Cardiac muscle cell (in vitro differentiated cells and primary cell): ENCODE measurements at regions not wholly inside any gene's neighbourhood (a gene's known extent, or its start where the extent isn't known, plus 50 kb on each side); places are given as distances from the start of the nearest gene placed in this dataset.

Experiments
- DNase-seq, 2 donors: peaks; one replicate each; pipeline versions ENCODE4 v3.0.0 to v3.0.0-alpha.2; 2010 to 2017; ENCODE audit warnings: low read depth in 1 of 2, low spot score in 1 of 2
- H3K27ac ChIP-seq: fragments of 200-600 bp; sonication (generic); 2 replicates; pipeline ENCODE4 v1.5.1; 2016
- H3K27me3 ChIP-seq: fragments of 200-600 bp; sonication (generic); 2 replicates; pipeline ENCODE4 v1.6.0; 2016; ENCODE audit warnings: control low read depth
- H3K36me3 ChIP-seq: fragments of 200-600 bp; sonication (generic); 2 replicates; pipeline ENCODE4 v1.5.1; 2016; ENCODE audit warnings: control low read depth
- H3K4me1 ChIP-seq: fragments of 200-600 bp; sonication (generic); 2 replicates; pipeline ENCODE4 v1.8.1; 2017; ENCODE audit warnings: low read depth, mild to moderate bottlenecking, mixed run types
- H3K4me3 ChIP-seq: fragments of 200-600 bp; sonication (generic); 2 replicates; pipeline ENCODE4 v1.5.1; 2016; ENCODE audit warnings: mild to moderate bottlenecking
- H3K9me3 ChIP-seq: fragments of 200-600 bp; sonication (generic); 2 replicates; pipeline ENCODE4 v1.5.1; 2017; ENCODE audit warnings: low read depth, mild to moderate bottlenecking, control low read depth
- CTCF ChIP-seq: IDR thresholded peaks from 2 replicates; pipeline ENCODE4 v1.5.1; 2012; ENCODE audit warnings: low read depth, mild to moderate bottlenecking, low read length

GRCh38 chr5:24963611-24964010, 318.8 kb upstream of the CDH10 start:
- DNase-seq, result no peak
- Histone ChIP-seq H3K27me3 (no peaks in the 10 kb centered on the region), H3K9me3 (no peaks in the 10 kb centered on the region), H3K4me1 (no peaks in the 10 kb centered on the region), H3K27ac (no peak overlapping the region), H3K36me3 (no peaks in the 10 kb centered on the region), H3K4me3 (no peak overlapping the region)
- TF ChIP-seq CTCF, result no peak

- H3K4me3 ChIP-seq, result no peak overlapping the region
- no peak overlapping the region for H3K27ac ChIP-seq
- H3K9me3 ChIP-seq, result no peaks in the 10 kb centered on the region
- H3K4me1 ChIP-seq, result no peaks in the 10 kb centered on the region
- H3K36me3 ChIP-seq, result no peaks in the 10 kb centered on the region
- no peak for TF ChIP-seq CTCF
- no peak for DNase-seq
- H3K27me3 ChIP-seq, result no peaks in the 10 kb centered on the region
Measured at GRCh38 chr5:24923400-24923799, 278.6 kb upstream of the CDH10 start.

- no peak for TF ChIP-seq CTCF
- DNase-seq, result no peak
- Histone ChIP-seq H3K4me1 (peaks cover 7% of the 10 kb centered on the region), H3K36me3 (no peaks in the 10 kb centered on the region), H3K9me3 (no peaks in the 10 kb centered on the region), H3K27ac (no peak overlapping the region), H3K27me3 (no peaks in the 10 kb centered on the region), H3K4me3 (no peak overlapping the region)
Measured at GRCh38 chr5:24918676-24919075, 273.9 kb upstream of the CDH10 start.

GRCh38 chr5:24916863-24917262, 272.1 kb upstream of the CDH10 start:
- H3K4me3 ChIP-seq, result no peak overlapping the region
- H3K9me3 ChIP-seq, result no peaks in the 10 kb centered on the region
- DNase-seq, result no peak
- H3K27ac ChIP-seq, result no peak overlapping the region
- H3K36me3 ChIP-seq, result no peaks in the 10 kb centered on the region
- no peak for TF ChIP-seq CTCF
- no peaks in the 10 kb centered on the region for H3K27me3 ChIP-seq
- H3K4me1 ChIP-seq, result peaks cover 7% of the 10 kb centered on the region

- TF ChIP-seq CTCF, result no peak
- Histone ChIP-seq H3K36me3 (no peaks in the 10 kb centered on the region), H3K27ac (no peak overlapping the region), H3K9me3 (no peaks in the 10 kb centered on the region), H3K4me1 (no peaks in the 10 kb centered on the region), H3K4me3 (no peak overlapping the region), H3K27me3 (no peaks in the 10 kb centered on the region)
- DNase-seq, result no peak
Measured at GRCh38 chr5:24909210-24909609, 264.4 kb upstream of the CDH10 start.

- H3K27ac ChIP-seq, result no peak overlapping the region
- H3K36me3 ChIP-seq, result no peaks in the 10 kb centered on the region
- H3K27me3 ChIP-seq, result no peaks in the 10 kb centered on the region
- H3K4me1 ChIP-seq, result no peaks in the 10 kb centered on the region
- DNase-seq, result no peak
- H3K9me3 ChIP-seq, result no peaks in the 10 kb centered on the region
- TF ChIP-seq CTCF, result no peak
- no peak overlapping the region for H3K4me3 ChIP-seq
Measured at GRCh38 chr5:24906689-24907088, 261.9 kb upstream of the CDH10 start.
